Hepatocyte (in vitro differentiated cells): ENCODE measurements at regions not wholly inside any gene's neighbourhood (a gene's known extent, or its start where the extent isn't known, plus 50 kb on each side); places are given as distances from the start of the nearest gene placed in this dataset.

Experiments used
- EZH2 ChIP-seq: fragments of 200-600 bp; sonication (generic); IDR thresholded peaks from 2 replicates; pipeline ENCODE4 v1.6.1; 2016; ENCODE audit warnings: antibody characterized with exemption, mild to moderate bottlenecking, borderline replicate concordance
- EZH2phosphoT487 ChIP-seq: fragments of 200-600 bp; sonication (generic); IDR thresholded peaks from one replicate; pipeline ENCODE4 v1.6.1; 2018; ENCODE audit warnings: antibody characterized with exemption, mild to moderate bottlenecking, low read depth, moderate library complexity; ENCODE audit not compliant: unreplicated experiment, severe bottlenecking

DNA sequence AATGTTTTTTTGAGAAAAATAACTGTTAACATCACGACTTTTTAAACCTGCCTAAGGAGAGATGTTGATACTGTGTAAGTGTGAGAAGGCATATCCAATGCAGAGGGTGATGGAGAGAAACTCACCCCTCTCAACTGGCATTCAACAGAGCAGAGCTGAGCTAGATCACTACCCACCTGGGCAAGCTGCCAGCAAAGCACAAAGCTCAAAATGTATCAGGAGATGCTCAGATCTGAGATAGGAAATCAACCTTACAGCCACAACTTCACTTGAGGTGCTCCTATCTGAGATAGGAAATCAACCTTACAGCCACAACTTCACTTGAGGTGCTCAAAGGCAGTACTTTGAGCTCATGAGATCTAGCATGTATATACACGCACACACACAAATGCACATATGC is 151.5 kb upstream of the PDE1C start:
- no peak for TF ChIP-seq EZH2
- no peak for TF ChIP-seq EZH2phosphoT487
